ENCODE measurements at regions not wholly inside any gene's neighbourhood (a gene's known extent, or its start where the extent isn't known, plus 50 kb on each side); places are given as distances from the start of the nearest gene placed in this dataset.
"Not testable (repeated sequence)": the region's sequence is repeated elsewhere in the genome, so short reads cannot be mapped to it uniquely, and the experiment has no call there.

DNA sequence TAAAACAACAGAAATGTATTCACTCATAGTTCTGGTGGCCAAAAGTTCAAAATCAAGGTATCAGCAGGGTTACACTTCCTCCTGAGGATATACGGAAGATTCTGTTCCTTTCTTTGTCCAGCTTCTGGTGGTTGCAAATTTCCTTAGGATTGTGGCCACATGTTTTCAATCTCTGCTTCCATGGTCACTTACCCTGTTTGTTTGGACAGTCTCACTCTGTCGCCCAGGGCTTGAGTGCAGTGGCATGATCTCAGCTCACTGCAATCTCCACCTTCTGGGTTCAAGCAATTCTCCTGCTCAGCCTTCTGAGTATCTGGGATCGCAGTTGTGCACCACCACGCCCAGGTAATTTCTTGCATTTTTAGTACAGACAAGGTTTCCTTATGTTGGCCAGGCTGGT, 534.3 kb downstream of the KCNA4 start:
- no peak for DNase-seq

DNA sequence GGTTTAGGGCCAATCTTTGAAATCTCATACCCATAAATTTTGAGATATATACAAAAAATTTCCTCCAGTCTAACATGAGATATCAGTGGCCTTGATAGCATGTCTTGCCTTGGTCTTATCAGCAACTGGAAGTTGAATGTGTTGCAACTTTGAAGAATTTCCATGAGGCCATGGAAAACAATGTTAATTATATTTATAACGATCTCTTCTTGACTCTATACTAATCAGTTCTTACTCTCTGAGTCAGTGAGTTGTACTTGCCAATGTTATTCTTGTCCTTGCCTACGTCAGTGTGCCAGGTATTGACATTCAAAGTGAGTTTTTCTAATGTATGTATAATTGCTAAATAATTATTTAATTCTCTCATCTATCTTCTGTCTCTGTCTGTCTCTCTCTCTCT, 535.1 kb downstream of the KCNA4 start:
- no peak for DNase-seq

DNA sequence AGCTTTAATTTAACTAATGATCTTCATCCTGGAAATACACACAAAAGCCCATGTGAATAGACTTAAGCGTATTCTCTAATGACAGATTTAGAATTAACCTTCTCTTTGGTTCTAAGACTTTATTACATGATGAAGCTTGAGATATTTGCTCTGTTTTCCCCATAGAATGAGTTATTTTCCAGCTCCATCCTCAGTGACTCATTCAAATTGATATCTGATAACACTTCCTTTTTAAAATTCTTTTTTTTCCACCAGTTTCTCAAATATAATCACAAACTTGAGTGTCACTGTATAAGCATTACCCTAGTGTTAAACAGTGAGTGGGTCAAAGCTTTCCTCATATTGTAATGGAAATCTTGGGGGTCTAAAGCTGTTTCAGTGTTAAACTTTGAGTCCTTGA, 535.8 kb downstream of the KCNA4 start:
- no peak for DNase-seq

DNA sequence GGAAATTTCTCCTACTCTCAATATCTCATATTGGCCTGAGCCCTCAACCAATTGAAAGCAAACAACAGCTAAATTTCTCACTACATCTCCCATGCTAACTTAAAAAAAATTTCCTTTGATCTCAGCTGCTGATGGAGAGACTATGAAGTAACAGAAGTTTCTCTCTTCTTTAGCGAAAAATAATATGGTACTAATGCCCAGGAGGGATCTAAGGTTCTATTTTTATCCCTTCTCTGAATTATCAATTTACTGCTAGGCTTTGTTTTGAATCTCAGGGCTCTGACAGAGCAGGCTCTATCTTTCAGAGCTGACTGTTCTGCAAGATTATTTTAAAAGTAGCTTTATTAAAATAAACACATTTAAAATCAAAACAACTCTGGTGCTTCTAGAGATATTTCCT, 558.6 kb downstream of the KCNA4 start:
- no peak for DNase-seq

DNA sequence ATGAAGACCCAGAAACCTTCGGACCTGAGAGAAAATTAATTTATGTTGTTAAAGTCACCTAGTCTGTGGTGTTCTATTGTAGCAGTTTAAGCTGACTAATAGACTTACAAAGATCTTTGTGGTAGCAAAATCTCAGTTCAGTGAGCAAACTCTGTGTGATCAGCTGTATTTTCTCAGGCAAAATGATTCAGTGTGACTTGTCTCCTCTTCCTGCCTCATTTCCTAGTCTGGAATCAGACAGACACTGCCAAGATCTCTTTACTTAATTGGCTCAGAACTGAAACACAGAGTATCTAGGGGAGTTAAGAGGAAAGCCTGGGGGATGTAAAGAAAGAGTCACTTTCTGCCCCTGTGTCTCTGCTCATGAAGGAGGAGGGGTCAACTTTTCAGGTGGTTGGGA, 564.7 kb downstream of the KCNA4 start:
- DNase-seq, result no peak

DNA sequence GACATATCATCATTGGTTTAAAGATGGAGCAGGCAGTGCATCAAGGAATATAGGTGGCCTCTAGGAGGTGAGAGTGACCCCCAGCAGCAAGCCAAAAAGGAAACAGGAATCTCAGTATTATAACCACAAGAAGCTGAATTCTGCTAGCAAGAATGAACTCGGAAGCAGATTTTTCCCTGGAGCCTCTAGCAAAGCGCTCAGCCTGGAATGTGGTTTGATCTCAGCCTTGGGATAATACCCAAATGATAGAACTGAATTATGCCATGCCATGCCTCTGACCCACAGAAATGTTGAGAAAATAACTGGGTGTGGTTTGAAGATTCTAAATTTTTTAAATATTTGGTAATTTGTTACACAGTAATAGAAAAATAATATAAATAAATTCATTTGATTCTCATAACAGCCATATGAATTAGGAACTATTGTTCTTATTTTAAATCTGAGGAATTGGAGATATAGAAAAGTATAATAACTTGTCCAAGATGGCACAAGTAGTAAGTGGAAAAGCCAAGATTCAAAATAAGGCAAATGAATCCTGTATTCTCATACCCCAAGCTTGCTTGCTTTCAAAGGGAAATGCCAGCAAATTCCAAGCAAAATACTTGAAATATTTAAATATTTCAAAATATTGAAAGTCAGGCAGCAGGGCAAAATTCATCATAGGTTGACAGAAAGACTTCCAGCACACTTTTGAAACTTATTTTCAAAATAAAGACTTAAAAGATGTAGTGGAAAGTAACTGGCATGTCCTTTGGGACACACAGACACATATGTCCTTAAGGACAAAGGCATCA, 567.4 kb downstream of the KCNA4 start:
- DNase-seq, result no peak

DNA sequence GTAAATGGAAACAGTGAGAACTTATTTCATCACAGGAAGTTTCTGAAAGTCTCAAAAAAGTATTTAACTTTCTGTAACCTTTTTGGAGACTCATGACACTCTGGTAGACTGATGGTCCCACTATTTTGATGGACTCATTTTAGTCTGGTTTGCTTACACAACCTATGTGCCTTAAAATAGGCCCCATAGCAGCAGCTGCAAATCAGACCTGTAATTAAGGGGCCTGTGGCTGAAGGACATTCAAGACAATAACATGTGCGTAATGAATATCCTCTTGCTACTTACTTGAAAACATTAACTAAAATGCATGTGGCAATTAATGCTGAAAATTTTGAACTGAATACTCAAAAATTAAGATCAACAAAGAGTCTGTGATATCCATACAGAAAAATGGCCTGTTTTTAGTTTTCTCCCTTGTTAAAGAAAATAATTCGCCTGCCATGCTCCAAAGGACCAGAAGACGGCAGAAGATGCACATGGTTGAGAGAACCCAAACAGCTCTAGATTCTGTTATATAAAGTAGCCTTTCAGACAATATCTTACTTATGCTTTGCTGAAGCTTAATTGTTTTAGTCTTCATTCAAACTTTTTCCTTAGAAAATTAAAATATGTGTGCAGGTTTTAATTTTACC, 568.5 kb downstream of the KCNA4 start:
- no peak for DNase-seq

DNA sequence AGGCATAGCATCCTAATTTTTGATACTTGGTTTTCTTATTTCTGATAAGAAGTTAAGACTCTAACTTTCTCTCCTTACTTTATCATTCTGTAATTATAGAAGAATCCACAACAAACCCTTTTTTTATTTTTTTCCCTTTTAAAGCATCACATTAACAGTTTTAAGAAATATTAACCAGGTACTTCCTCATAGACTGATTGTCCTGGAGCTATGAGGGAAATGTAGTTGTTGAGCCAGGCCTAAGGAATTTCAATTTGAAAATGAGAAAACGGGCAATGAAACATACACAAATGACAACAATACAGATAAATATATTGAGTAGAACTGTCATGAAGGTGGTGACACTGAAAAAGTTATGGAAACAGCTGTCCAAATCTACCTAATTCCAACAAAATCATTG, 569.0 kb downstream of the KCNA4 start:
- DNase-seq, result no peak

DNA sequence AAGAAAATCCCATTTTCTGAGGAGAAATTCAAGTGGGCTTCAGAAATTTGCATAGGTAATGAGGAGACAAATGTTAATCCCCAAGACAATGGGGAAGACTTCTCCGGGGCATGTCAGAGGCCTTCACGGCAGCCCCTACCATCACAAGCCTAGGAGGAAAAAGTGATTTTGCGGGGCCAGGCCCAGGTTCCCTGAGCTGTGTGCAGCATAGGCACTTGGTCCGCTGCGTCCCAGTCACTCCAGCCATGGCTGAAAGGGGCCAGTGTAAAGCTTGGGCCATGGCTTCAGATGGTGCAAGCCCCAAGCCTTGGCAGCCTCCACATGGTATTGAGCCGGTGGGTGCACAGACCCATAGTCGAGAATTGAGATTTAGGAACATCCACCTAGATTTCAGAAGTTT, 570.7 kb downstream of the KCNA4 start:
- no peak for DNase-seq

DNA sequence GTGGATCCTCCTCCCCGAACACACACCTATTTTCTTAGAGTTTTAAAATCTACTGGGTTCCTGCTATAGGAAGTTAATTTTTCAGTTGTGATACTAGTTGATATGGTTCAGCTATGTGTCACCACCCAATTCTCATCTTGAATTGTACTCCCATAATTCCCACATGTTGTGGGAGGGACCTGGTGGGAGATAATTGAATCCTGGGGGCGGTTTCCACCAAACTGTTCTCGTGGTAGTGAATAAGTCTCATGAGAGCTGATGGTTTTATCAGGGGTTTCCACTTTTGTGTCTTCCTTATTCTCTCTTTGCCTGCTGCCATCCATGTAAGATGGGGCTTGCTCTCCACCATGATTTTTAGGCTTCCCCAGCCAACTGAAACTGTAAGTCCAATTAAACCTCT, 571.6 kb downstream of the KCNA4 start:
- DNase-seq, result not testable (repeated sequence)

DNA sequence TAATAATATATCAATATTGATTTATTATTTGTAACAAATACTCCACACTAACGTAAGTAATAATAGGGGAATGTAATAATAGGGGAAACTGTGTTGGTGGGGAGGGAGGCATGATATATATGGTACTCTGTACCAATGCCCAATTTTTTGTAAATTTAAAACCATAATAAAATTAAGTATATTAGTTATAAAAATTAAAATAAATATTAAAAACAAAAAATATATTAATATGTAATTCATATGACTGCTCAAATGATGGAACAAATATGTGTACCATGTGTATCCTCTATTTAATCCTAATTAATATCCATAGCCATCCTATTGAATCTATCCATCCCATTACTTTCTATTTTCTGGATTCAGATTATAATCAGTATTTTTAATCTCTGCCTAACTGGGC, 578.0 kb downstream of the KCNA4 start:
- DNase-seq, result no peak

DNA sequence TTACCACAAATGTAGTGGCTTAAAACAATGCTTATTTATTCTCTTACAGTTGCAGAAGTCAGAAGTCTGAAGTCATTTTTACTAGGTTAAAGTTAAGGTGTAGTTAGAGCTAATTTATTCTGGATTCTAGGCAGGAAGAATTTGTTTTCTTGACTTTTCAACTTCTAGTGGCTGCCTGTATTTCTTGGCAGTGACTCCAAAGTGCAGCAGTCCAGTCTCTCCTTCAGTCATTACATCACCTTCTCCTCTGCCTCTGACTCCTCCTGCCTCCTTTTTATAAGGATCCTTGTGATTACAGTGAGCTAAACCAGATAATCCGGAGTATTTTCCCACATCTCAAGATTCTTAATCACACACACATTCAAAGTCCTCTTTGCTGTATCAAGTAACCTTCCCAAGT, 581.4 kb downstream of the KCNA4 start:
- no peak for DNase-seq

DNA sequence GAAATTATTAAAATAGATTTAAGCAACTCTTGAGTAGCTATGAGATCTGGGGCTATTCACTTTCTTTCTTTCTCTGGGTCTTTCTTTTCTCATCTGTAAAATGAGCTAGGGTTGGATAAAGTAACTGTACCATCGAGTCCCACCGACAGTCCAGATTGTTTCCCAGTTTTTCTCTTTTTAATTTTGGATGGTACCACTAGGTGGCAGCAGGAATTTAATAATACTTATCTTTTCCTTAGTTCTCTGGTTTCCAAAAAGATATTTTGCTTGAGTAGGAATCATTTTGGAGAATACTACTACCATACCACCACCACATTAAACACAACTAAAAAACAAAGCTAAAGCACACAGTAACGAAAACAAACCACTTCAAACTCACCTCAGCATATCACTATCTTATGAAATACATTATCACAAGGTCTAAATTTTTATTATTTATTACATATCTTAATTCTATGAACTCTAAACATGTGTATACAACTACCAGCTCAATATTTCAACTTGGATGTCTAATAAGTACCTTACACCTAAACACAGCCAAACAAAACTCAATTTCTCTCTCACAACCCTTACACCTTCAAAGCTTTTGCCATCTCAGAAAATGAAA, 584.0 kb downstream of the KCNA4 start:
- DNase-seq, result no peak

DNA sequence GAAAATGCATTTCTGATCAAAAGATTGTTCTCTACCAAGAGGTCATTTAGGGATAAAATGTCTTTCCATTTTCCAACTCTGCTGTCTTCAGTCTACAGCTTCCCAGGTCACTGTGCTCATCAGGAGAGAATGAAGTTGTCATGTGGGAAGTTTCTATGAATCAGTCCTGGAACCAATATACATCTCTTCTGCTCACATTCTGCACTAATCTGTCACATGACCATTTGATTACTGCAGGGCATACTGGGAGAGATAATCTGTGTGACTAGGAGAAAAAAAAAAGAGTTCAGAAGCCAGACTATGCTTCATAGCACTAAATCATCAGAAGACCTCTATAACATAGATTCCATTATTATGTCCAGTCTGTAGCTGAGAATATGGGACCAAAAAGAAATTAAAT, 611.5 kb downstream of the KCNA4 start:
- DNase-seq, result no peak

DNA sequence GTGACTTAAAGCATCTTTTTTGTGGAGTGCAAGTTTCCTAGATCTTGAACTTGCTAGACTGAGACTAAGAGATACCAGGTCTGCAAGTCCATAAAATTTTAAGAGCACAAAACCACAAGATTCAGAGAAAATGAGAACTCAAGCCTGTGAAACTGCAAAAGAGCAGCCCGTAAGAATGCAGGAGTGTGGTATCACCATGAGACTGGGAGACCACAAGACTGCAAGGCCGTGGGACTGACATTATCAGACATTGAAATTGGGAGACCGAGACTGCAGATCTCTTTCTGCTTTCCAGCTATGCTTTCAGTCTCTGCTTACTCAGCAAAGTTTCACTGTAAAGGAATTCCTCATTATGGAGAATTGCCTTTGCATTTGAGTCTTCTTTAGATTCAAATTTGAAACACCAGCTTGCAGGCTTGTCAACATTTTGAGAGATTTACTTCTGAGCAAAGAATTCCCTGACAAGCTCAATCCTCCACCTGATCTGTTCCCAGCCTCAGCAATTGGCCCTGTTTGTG, 621.2 kb downstream of the KCNA4 start:
- no peak for DNase-seq

DNA sequence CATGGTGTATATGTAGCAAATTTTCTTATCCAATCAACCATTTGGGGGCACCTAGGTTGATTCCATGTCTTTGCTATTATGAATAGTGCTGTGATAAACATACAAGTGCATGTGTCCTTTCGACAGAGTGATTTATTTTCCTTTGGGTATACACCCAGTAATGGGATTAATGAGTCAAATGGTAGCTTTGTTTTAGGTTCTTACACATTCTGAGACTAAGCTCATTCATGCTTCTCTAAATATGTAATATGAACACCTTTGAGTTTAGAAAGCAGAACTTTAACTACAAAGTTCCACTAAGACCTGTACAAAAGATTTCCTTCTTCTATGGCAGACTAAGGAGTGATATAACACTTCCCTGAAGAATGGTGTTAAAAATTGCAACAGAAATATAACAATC, 627.0 kb downstream of the KCNA4 start:
- no peak for DNase-seq

DNA sequence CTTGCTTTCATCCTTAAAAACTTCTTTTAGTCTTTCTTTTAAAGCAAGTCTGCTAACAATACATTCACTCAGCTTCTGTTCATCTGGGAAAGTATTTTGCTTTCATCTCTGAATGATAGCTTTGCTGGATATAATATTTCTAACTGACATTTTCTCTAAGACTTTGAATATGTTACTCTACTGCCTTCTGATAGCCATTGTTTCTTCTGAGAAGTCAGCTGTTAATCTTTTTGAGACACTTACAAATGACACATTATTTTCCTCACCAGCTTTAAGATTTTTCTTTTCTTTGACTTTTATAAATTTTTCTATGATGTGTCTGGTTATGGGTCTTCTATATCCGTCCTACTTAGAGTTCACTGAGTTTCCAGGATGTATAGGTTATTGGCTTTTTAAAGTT, 643.1 kb downstream of the KCNA4 start:
- DNase-seq, result no peak

DNA sequence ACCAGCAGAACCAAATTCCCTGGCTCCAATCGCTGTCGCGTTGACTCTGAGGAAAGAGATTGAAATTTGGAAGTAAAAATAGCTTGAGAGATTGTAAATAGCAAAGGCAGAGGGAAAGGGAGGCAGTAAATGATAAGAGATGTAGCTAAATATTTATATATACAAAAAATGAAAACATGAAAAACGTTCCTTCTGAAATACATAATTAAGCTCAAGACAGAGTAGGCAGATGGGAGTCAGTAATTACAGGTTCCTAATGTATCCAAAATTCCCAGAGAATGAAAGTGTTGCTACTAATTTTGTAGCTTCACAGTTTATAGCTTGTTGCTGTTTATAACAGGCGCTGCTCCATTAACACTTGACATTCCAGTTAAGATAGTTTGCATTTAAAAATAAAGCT, 648.7 kb downstream of the KCNA4 start:
- DNase-seq, result no peak

DNA sequence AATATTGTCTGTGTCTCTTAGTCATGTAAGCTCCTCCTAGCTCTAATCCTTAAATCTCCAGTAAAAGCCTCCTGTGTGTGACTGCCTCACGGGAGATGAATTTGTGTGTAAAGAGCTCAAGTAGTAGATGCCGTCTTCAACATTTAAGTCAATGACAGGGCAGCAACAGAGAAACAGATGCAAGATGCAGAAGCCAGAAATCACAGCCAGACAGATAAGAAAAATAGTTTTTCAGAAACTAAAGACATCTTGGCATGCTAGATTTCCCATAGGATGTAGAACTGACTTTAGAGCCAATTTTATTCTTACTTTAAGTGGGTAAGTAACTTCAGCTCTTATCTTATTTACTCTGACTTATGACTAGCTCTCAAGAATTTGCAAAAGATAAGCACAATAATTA, 652.8 kb downstream of the KCNA4 start:
- no peak for DNase-seq

DNA sequence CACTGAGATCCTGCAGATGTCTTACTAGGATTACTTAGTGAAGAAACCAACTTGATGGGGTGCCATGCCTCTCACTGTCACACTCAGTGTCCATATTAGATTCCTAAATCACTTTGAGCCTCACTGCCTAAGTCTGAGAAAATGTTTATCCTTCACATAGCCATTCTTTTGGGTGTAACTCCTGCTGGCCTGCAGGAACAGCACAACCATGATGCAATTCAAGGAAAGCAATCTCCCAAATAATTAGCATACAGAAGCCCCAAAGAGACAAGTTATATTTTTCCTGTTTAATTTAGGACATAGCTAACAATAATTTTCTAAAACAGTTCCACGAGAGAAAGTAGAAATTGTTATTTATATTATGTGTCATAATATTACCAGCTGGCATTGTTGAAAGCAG, 655.5 kb downstream of the KCNA4 start:
- DNase-seq, result no peak

DNA sequence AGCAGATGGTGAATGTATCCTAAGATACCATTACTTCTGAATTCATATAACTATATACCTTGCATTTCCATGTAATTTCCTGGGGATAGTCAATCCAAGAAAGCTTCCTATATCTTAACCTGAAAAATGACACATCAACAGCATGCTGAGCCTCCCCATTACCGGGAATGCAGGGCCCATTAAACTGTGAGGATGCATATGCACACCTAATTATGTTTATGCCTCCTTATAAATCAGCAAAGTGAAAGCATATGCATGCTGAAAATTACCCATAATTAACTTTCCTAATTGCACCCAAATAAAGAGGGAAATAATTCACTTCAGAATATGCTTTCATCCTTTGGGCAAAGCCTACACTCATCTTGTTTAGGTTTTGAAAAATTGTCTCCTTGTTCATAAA, 663.0 kb downstream of the KCNA4 start:
- no peak for DNase-seq

DNA sequence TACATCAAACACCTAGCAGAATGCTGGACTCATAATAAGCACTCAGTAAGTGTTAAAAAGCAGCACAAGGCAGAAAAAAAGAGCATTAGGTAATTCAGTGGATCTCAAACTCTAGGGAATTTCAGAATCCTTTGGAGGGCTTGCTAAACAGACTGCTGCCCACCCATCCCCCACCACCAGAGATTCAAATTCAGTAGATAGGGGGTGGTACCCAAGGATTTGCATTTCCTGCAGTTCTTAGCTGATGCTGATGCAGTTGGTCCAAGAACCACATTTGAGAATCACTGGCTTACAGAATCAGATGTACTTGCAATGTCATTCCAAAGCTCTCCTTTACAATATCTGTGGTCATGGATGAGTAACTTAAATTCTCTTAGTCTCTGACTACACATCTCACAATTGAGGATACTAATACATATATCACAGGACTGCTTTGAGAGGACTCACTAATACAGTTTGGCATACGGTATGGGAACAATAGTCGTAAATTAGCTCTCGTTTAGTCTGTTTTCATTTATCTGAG, 664.5 kb downstream of the KCNA4 start:
- no peak for DNase-seq

DNA sequence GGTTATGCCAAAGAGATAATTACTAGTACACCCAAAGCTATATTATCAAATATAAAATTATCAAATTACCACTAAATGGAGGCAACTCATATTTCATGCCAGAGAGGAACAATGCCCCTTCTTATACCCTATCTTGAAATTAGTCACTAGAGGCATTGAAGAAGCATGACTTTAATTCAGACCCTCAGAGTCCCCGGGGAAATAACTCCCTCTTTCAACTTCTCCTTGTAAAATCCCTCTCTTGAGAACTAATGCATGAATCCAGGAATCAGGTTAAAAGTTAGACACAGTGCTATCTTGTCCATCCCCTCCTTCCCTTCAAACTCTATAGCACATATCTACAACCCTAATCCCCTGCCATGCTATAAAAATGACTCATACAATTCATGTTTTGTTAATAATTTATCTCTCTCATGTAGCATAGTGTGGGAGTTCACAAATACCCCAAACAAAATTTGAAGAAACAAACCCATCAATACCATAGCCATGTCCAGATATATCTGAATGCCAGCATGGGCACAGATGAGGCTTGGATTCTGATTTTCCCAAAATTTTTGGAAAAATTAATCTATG, 665.4 kb downstream of the KCNA4 start:
- DNase-seq, result no peak
